H9 (cell line): ENCODE measurements at regions not wholly inside any gene's neighbourhood (a gene's known extent, or its start where the extent isn't known, plus 50 kb on each side); places are given as distances from the start of the nearest gene placed in this dataset.

ENCODE experiments used
- DNase-seq: peaks from one replicate; pipeline ENCODE4 v3.0.0-alpha.2; 2017
- H2AFZ ChIP-seq: one replicate; pipeline ENCODE4 v1.6.1; 2013; ENCODE audit warnings: mild to moderate bottlenecking, low read length, control low read depth, moderate library complexity
- H2AK5ac ChIP-seq: 2 replicates; pipeline ENCODE4 v1.6.1; 2013; ENCODE audit warnings: low read length, control low read depth, mixed read lengths; ENCODE audit not compliant: insufficient read length
- H2BK120ac ChIP-seq: one replicate; pipeline ENCODE4 v1.6.1; 2013; ENCODE audit warnings: low read depth, mild to moderate bottlenecking, low read length, control low read depth, inconsistent platforms; ENCODE audit not compliant: poor library complexity, severe bottlenecking
- H2BK12ac ChIP-seq: 2 replicates; pipeline ENCODE4 v1.6.1; 2013; ENCODE audit warnings: low read length, control low read depth, mixed read lengths, low read depth; ENCODE audit not compliant: insufficient read length
- H2BK15ac ChIP-seq: 2 replicates; pipeline ENCODE4 v1.6.1; 2013; ENCODE audit warnings: low read depth, low read length, control low read depth
- H2BK20ac ChIP-seq: one replicate; pipeline ENCODE4 v1.6.1; 2013; ENCODE audit warnings: low read depth, mild to moderate bottlenecking, low read length, control low read depth, inconsistent platforms; ENCODE audit not compliant: poor library complexity, severe bottlenecking
- H2BK5ac ChIP-seq: 2 replicates; pipeline ENCODE4 v1.6.1; 2013; ENCODE audit warnings: low read length, control low read depth, mixed read lengths; ENCODE audit not compliant: insufficient read length
- H3K14ac ChIP-seq: 2 replicates; pipeline ENCODE4 v1.6.1; 2013; ENCODE audit warnings: low read length, control low read depth; ENCODE audit not compliant: insufficient read depth
- H3K18ac ChIP-seq: 2 replicates; pipeline ENCODE4 v1.6.1; 2013; ENCODE audit warnings: low read depth, mild to moderate bottlenecking, mixed read lengths, low read length, control low read depth; ENCODE audit not compliant: insufficient read length
- H3K23ac ChIP-seq: 2 replicates; pipeline ENCODE4 v1.6.1; 2013; ENCODE audit warnings: low read length, control low read depth, mixed read lengths, low read depth; ENCODE audit not compliant: insufficient read length
- H3K23me2 ChIP-seq: 2 replicates; pipeline ENCODE4 v1.6.1; 2013; ENCODE audit warnings: low read depth, mild to moderate bottlenecking, mixed read lengths, low read length, control low read depth; ENCODE audit not compliant: insufficient read length, poor library complexity, severe bottlenecking
- H3K27ac ChIP-seq: 2 replicates; pipeline ENCODE4 v1.5.1; 2013; ENCODE audit warnings: low read length, control low read depth, mixed read lengths, low read depth; ENCODE audit not compliant: insufficient read length
- H3K27me3 ChIP-seq: 2 replicates; pipeline ENCODE4 v1.6.1; 2013; ENCODE audit warnings: low read length, control low read depth, inconsistent platforms; ENCODE audit not compliant: insufficient read depth
- H3K4ac ChIP-seq: 2 replicates; pipeline ENCODE4 v1.6.1; 2013; ENCODE audit warnings: low read depth, mild to moderate bottlenecking, control low read depth, inconsistent platforms, low read length, moderate library complexity
- H3K4me1 ChIP-seq: 2 replicates; pipeline ENCODE4 v1.6.1; 2013; ENCODE audit warnings: low read length, control low read depth, inconsistent platforms; ENCODE audit not compliant: insufficient read depth
- H3K4me2 ChIP-seq: 2 replicates; pipeline ENCODE4 v1.6.1; 2013; ENCODE audit warnings: low read length, control low read depth, mixed read lengths; ENCODE audit not compliant: insufficient read length, insufficient read depth
- H3K56ac ChIP-seq: 2 replicates; pipeline ENCODE4 v1.6.1; 2013; ENCODE audit warnings: low read depth, mild to moderate bottlenecking, mixed read lengths, low read length, control low read depth; ENCODE audit not compliant: insufficient read length
- H3K79me1 ChIP-seq: 2 replicates; pipeline ENCODE4 v1.6.1; 2013; ENCODE audit warnings: low read depth, mild to moderate bottlenecking, moderate library complexity, low read length, control low read depth, inconsistent platforms; ENCODE audit not compliant: insufficient read depth, poor library complexity, severe bottlenecking
- H3K79me2 ChIP-seq: 2 replicates; pipeline ENCODE4 v1.6.1; 2013; ENCODE audit warnings: low read length, control low read depth, inconsistent platforms; ENCODE audit not compliant: insufficient read depth
- H3K9ac ChIP-seq: 2 replicates; pipeline ENCODE4 v1.6.1; 2013; ENCODE audit warnings: low read length, control low read depth, mixed read lengths; ENCODE audit not compliant: insufficient read length; ENCODE audit errors: extremely low read depth
- H3K9me3 ChIP-seq: one replicate; pipeline ENCODE4 v1.6.1; 2013; ENCODE audit warnings: low read depth, low read length, inconsistent platforms; ENCODE audit not compliant: control insufficient read depth
- H3T11ph ChIP-seq: one replicate; pipeline ENCODE4 v1.6.1; 2013; ENCODE audit warnings: mild to moderate bottlenecking, low read length, control low read depth, inconsistent platforms
- H4K20me1 ChIP-seq: one replicate; pipeline ENCODE4 v1.6.1; 2013; ENCODE audit not compliant: control insufficient read depth, insufficient read length, insufficient read depth
- H4K5ac ChIP-seq: 2 replicates; pipeline ENCODE4 v1.6.1; 2013; ENCODE audit warnings: low read depth, mild to moderate bottlenecking, mixed read lengths, low read length, control low read depth; ENCODE audit not compliant: insufficient read length
- H4K8ac ChIP-seq: replicated peaks from 2 replicates; pipeline ENCODE4 v1.6.1; 2013; ENCODE audit warnings: low read length, control low read depth, mixed read lengths, low read depth; ENCODE audit not compliant: insufficient read length
- H4K91ac ChIP-seq: 2 replicates; pipeline ENCODE4 v1.6.1; 2013; ENCODE audit warnings: low read depth, mild to moderate bottlenecking, moderate library complexity, mixed read lengths, low read length, control low read depth; ENCODE audit not compliant: insufficient read length
- H3K27ac Mint-ChIP-seq, 3 experiments: 2 replicates in 2 of 3; 3 replicates in 1 of 3; pipeline ENCODE4 v1.8.0; 2020 to 2021; ENCODE audit warnings: mixed read lengths in 3 of 3, mild to moderate bottlenecking in 1 of 3, moderate library complexity in 1 of 3
- H3K27me3 Mint-ChIP-seq: 2 replicates; pipeline ENCODE4 v1.8.0; 2021; ENCODE audit warnings: low read depth, mild to moderate bottlenecking, moderate library complexity, mixed read lengths
- H3K36me3 Mint-ChIP-seq, 3 experiments: 2 replicates in 2 of 3; 3 replicates in 1 of 3; pipeline ENCODE4 v1.8.0; 2020 to 2021; ENCODE audit warnings: low read depth in 3 of 3, mixed read lengths in 3 of 3; ENCODE audit not compliant: insufficient read depth in 1 of 3
- H3K4me1 Mint-ChIP-seq, 2 experiments: 2 replicates each; pipeline ENCODE4 v1.8.0; 2020; ENCODE audit warnings: mixed read lengths in 2 of 2
- H3K4me3 Mint-ChIP-seq, 2 experiments: 2 replicates in 1 of 2; 3 replicates in 1 of 2; pipeline ENCODE4 v1.8.0; 2020 to 2021; ENCODE audit warnings: mild to moderate bottlenecking in 2 of 2, mixed read lengths in 2 of 2, moderate library complexity in 1 of 2
- H3K9me3 Mint-ChIP-seq, 2 experiments: 2 replicates in 1 of 2; 3 replicates in 1 of 2; pipeline ENCODE4 v1.8.0; 2020; ENCODE audit warnings: mild to moderate bottlenecking in 2 of 2, mixed read lengths in 2 of 2, moderate library complexity in 1 of 2
- WGBS: extraction: QIAGEN DNeasy Blood & Tissue Kit; methylation state at CpG from one replicate; pipeline ENCODE4 v1.1.7; 2013; ENCODE audit warnings: missing lambda C conversion rate, low lambda C conversion rate, mixed read lengths; ENCODE audit not compliant: insufficient read length; ENCODE audit errors: extremely low coverage; 5-methylcytosine and 5-hydroxymethylcytosine counted together
- TF ChIP-seq, protein P1 (sequence below): fragments of 200-600 bp; sonication (generic); conservative IDR thresholded peaks from 3 replicates; pipeline ENCODE4 v1.8.0; 2021; ENCODE audit warnings: antibody characterized with exemption, mild to moderate bottlenecking

DNA sequence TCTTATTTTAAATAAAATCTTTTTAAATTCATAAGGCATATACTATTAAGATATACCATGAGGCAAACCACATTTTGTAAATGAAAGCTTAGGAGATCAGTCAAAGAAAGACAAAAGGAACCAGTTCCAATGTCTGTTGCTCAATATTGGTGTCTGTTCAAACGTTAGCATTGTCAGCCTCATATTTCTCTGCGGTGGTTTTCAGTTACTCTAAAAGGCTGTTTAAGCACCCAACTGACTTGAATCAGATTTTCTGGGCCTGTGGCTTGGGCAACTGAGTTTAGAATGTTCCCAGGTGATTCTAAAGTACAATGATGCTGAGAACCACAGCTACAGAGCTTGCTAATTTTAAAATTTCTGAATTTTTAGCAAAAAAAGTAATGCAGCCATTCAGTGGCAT lies 166.3 kb upstream of the KIF2A start:
- Histone ChIP-seq H2BK15ac (no peak overlapping the region), H3K18ac (no peak overlapping the region), H3K9me3 (no peaks in the 10 kb centered on the region), H2AFZ (no peak overlapping the region), H4K5ac (no peak overlapping the region), H3K27ac (no peak overlapping the region), H3K9ac (no peak overlapping the region), H2AK5ac (no peak overlapping the region), H3K23ac (no peak overlapping the region), H3K56ac (no peak overlapping the region), H2BK120ac (no peak overlapping the region), H4K91ac (no peak overlapping the region), H3K4me2 (no peak overlapping the region), H3K4me1 (no peaks in the 10 kb centered on the region; the same call in 1 of the 2 replicates), H2BK20ac (no peak overlapping the region), H4K8ac (no peak overlapping the region), H3K79me1 (no peaks in the 10 kb centered on the region), H3K4ac (no peak overlapping the region), H3K79me2 (no peaks in the 10 kb centered on the region), H3K23me2 (no peaks in the 10 kb centered on the region), H3T11ph (no peak overlapping the region), H3K27me3 (no peaks in the 10 kb centered on the region), H4K20me1 (no peaks in the 10 kb centered on the region), H2BK12ac (no peak overlapping the region), H3K14ac (no peak overlapping the region), H2BK5ac (no peak overlapping the region)
- no peak for DNase-seq
- no CpG with 5 or more reads among the region's 2 CpGs for WGBS
- Mint-ChIP-seq H3K9me3 (0 out of 5 replicates have a peak, but pooled peaks cover 0 to under 1% of the 10 kb centered on the region in 2 experiments), H3K27me3 (peaks cover under 1% of the 10 kb centered on the region; the same call in 1 of the 2 replicates), H3K4me3 (no peak overlapping the region), H3K27ac (no peak overlapping the region), H3K4me1 (peaks cover 47 to 58% of the 10 kb centered on the region in 2 experiments), H3K36me3 (no peaks in the 10 kb centered on the region)
- TF ChIP-seq, protein P1, sequence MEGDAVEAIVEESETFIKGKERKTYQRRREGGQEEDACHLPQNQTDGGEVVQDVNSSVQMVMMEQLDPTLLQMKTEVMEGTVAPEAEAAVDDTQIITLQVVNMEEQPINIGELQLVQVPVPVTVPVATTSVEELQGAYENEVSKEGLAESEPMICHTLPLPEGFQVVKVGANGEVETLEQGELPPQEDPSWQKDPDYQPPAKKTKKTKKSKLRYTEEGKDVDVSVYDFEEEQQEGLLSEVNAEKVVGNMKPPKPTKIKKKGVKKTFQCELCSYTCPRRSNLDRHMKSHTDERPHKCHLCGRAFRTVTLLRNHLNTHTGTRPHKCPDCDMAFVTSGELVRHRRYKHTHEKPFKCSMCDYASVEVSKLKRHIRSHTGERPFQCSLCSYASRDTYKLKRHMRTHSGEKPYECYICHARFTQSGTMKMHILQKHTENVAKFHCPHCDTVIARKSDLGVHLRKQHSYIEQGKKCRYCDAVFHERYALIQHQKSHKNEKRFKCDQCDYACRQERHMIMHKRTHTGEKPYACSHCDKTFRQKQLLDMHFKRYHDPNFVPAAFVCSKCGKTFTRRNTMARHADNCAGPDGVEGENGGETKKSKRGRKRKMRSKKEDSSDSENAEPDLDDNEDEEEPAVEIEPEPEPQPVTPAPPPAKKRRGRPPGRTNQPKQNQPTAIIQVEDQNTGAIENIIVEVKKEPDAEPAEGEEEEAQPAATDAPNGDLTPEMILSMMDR, result no peak
